GM23338 (cell line): ENCODE measurements at regions not wholly inside any gene's neighbourhood (a gene's known extent, or its start where the extent isn't known, plus 50 kb on each side); places are given as distances from the start of the nearest gene placed in this dataset.
A peak's percentile ranks its signal among the peaks of the same experiment; 100 is the strongest.

ENCODE experiments used
- ATAC-seq: fragments of 200-7000 bp; cut with Tn5 transposase; 3 replicates; pipeline ENCODE4 v1.9.1; 2020
- DNase-seq: peaks from one replicate; pipeline ENCODE4 v3.0.0-alpha.2; 2015; ENCODE audit warnings: low spot score
- H2AFZ ChIP-seq: fragments of 200-600 bp; sonication (generic); 2 replicates; pipeline ENCODE4 v1.8.0; 2016; ENCODE audit warnings: antibody characterized with exemption, mild to moderate bottlenecking, moderate library complexity
- H3F3A ChIP-seq: fragments of 200-600 bp; sonication (generic); replicated peaks from 2 replicates; pipeline ENCODE4 v1.8.0; 2017; ENCODE audit warnings: antibody characterized with exemption, mixed run types, low read depth
- H3K27ac ChIP-seq: fragments of 200-600 bp; sonication (generic); 2 replicates; pipeline ENCODE4 v1.6.1; 2016; ENCODE audit warnings: low read depth
- H3K27me3 ChIP-seq: fragments of 200-600 bp; sonication (generic); 2 replicates; pipeline ENCODE4 v1.8.0; 2016; ENCODE audit warnings: mild to moderate bottlenecking, mixed run types, moderate library complexity; ENCODE audit not compliant: insufficient read depth
- H3K36me3 ChIP-seq: fragments of 200-600 bp; sonication (generic); 2 replicates; pipeline ENCODE4 v1.8.0; 2016; ENCODE audit warnings: mild to moderate bottlenecking; ENCODE audit not compliant: insufficient read depth
- H3K4me1 ChIP-seq: fragments of 200-600 bp; sonication (generic); 2 replicates; pipeline ENCODE4 v1.8.0; 2016; ENCODE audit warnings: mild to moderate bottlenecking, moderate library complexity; ENCODE audit not compliant: insufficient read depth
- H3K4me2 ChIP-seq: fragments of 200-600 bp; sonication (generic); 2 replicates; pipeline ENCODE4 v1.7.1; 2017; ENCODE audit warnings: mixed run types
- H3K4me3 ChIP-seq: fragments of 200-600 bp; sonication (generic); 2 replicates; pipeline ENCODE4 v1.6.1; 2016; ENCODE audit warnings: mixed run types
- H3K79me2 ChIP-seq: fragments of 200-600 bp; sonication (generic); replicated peaks from 2 replicates; pipeline ENCODE4 v1.8.0; 2017; ENCODE audit warnings: mild to moderate bottlenecking; ENCODE audit not compliant: insufficient read depth
- H3K9me2 ChIP-seq: fragments of 200-600 bp; sonication (generic); 2 replicates; pipeline ENCODE4 v1.8.0; 2017; ENCODE audit not compliant: insufficient read depth
- H4K20me1 ChIP-seq: fragments of 200-600 bp; sonication (generic); replicated peaks from 2 replicates; pipeline ENCODE4 v1.8.0; 2017; ENCODE audit warnings: mild to moderate bottlenecking; ENCODE audit not compliant: insufficient read depth
- H3K27ac Mint-ChIP-seq: 2 replicates; pipeline ENCODE4 v1.8.0; 2020; ENCODE audit warnings: inconsistent platforms, mild to moderate bottlenecking, moderate library complexity, mixed read lengths
- H3K27me3 Mint-ChIP-seq: 3 replicates; pipeline ENCODE4 v1.8.0; 2022; ENCODE audit warnings: low read depth, mild to moderate bottlenecking, moderate library complexity, mixed read lengths, inconsistent platforms; ENCODE audit not compliant: insufficient read depth, poor library complexity
- H3K36me3 Mint-ChIP-seq: 3 replicates; pipeline ENCODE4 v1.8.0; 2021; ENCODE audit warnings: low read depth, mild to moderate bottlenecking, inconsistent platforms, moderate library complexity, mixed read lengths
- H3K4me1 Mint-ChIP-seq: 3 replicates; pipeline ENCODE4 v1.8.0; 2020; ENCODE audit warnings: mild to moderate bottlenecking, inconsistent platforms, mixed read lengths
- H3K4me3 Mint-ChIP-seq: 3 replicates; pipeline ENCODE4 v1.8.0; 2021; ENCODE audit warnings: moderate library complexity, mild to moderate bottlenecking, inconsistent platforms, mixed read lengths
- H3K9me3 Mint-ChIP-seq: 3 replicates; pipeline ENCODE4 v1.8.0; 2020; ENCODE audit warnings: moderate library complexity, mild to moderate bottlenecking, inconsistent platforms, mixed read lengths
- CREB1 ChIP-seq: fragments of 250-450 bp; sonication (Bioruptor Pico); IDR thresholded peaks from 2 replicates; pipeline ENCODE4 v1.5.0; 2020; ENCODE audit warnings: low read depth, mild to moderate bottlenecking, moderate library complexity
- EZH2 ChIP-seq: fragments of 200-600 bp; sonication (generic); IDR thresholded peaks from one replicate; pipeline ENCODE4 v1.8.0; 2017; ENCODE audit warnings: antibody characterized with exemption, mild to moderate bottlenecking, low read depth; ENCODE audit not compliant: unreplicated experiment
- EZH2phosphoT487 ChIP-seq: fragments of 200-600 bp; sonication (generic); IDR thresholded peaks from one replicate; pipeline ENCODE4 v1.8.1; 2018; ENCODE audit warnings: antibody characterized with exemption; ENCODE audit not compliant: unreplicated experiment
- JUNB ChIP-seq: IDR thresholded peaks from one replicate; pipeline ENCODE4 v1.6.1; 2016; ENCODE audit warnings: antibody characterized with exemption; ENCODE audit not compliant: unreplicated experiment
- NANOG ChIP-seq: IDR thresholded peaks from 2 replicates; pipeline ENCODE4 v1.6.1; 2016; ENCODE audit warnings: antibody characterized with exemption, borderline replicate concordance
- POLR2AphosphoS5 ChIP-seq: IDR thresholded peaks from 2 replicates; pipeline ENCODE4 v1.6.1; 2016; ENCODE audit warnings: antibody characterized with exemption, low read depth
- STAT1 ChIP-seq: IDR thresholded peaks from one replicate; pipeline ENCODE4 v1.6.1; 2016; ENCODE audit warnings: antibody characterized with exemption; ENCODE audit not compliant: unreplicated experiment
- ZNF114 ChIP-seq: fragments of 250-450 bp; sonication (Bioruptor Pico); IDR thresholded peaks from 2 replicates; pipeline ENCODE4 v1.5.0; 2020; ENCODE audit warnings: mild to moderate bottlenecking, moderate library complexity
- ZNF331 ChIP-seq: fragments of 250-450 bp; sonication (Bioruptor Pico); IDR thresholded peaks from 2 replicates; pipeline ENCODE4 v1.5.0; 2020; ENCODE audit warnings: low read depth, mild to moderate bottlenecking, moderate library complexity
- ZNF462 ChIP-seq: fragments of 250-450 bp; sonication (Bioruptor Pico); IDR thresholded peaks from 2 replicates; pipeline ENCODE4 v1.5.0; 2020; ENCODE audit warnings: mild to moderate bottlenecking, moderate library complexity
- TF ChIP-seq, protein P1 (sequence below): IDR thresholded peaks from one replicate; pipeline ENCODE4 v1.6.1; 2018; ENCODE audit warnings: antibody characterized with exemption; ENCODE audit not compliant: unreplicated experiment
- TF ChIP-seq, protein P2 (sequence below), 2 experiments: fragments of 200-600 bp in 1 of 2; sonication (generic) in 1 of 2; conservative IDR thresholded peaks; 2 replicates each; pipeline versions ENCODE4 v1.5.1 to v1.6.1; 2016 to 2017; ENCODE audit warnings: antibody characterized with exemption in 2 of 2, low read depth in 2 of 2, mild to moderate bottlenecking in 2 of 2, moderate library complexity in 1 of 2
- TF ChIP-seq, protein P3 (sequence below): IDR thresholded peaks from 2 replicates; pipeline ENCODE4 v1.6.1; 2016; ENCODE audit warnings: antibody characterized with exemption

DNA sequence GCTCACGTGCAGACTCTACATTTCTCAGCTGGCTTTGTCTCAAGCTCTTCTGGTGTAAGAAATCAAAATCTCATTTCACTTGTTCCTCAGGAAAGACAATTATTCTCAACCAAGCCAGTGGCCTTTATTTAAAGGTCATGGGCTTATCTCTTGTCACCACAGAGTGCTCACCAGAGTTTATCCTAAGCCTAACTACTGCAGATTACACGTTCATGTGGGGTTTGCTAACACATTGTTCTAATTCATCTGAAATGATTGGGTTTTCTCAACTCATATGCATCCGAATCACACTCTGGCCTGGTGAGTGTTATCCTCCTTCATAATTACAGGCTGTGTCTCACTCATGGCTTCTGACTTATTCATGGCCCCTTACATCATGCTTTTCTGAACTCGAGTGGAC lies 83.3 kb upstream of the TSC22D2 start:
- H3K36me3 ChIP-seq, result no peaks in the 10 kb centered on the region
- no peak overlapping the region for H3K27ac ChIP-seq
- no peak for TF ChIP-seq STAT1
- TF ChIP-seq, protein P1, sequence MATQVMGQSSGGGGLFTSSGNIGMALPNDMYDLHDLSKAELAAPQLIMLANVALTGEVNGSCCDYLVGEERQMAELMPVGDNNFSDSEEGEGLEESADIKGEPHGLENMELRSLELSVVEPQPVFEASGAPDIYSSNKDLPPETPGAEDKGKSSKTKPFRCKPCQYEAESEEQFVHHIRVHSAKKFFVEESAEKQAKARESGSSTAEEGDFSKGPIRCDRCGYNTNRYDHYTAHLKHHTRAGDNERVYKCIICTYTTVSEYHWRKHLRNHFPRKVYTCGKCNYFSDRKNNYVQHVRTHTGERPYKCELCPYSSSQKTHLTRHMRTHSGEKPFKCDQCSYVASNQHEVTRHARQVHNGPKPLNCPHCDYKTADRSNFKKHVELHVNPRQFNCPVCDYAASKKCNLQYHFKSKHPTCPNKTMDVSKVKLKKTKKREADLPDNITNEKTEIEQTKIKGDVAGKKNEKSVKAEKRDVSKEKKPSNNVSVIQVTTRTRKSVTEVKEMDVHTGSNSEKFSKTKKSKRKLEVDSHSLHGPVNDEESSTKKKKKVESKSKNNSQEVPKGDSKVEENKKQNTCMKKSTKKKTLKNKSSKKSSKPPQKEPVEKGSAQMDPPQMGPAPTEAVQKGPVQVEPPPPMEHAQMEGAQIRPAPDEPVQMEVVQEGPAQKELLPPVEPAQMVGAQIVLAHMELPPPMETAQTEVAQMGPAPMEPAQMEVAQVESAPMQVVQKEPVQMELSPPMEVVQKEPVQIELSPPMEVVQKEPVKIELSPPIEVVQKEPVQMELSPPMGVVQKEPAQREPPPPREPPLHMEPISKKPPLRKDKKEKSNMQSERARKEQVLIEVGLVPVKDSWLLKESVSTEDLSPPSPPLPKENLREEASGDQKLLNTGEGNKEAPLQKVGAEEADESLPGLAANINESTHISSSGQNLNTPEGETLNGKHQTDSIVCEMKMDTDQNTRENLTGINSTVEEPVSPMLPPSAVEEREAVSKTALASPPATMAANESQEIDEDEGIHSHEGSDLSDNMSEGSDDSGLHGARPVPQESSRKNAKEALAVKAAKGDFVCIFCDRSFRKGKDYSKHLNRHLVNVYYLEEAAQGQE, result no peak
- no peak for TF ChIP-seq NANOG
- no peak for TF ChIP-seq CREB1
- TF ChIP-seq ZNF331 (CRISPR knock-in tag), result no peak
- TF ChIP-seq ZNF462 (CRISPR knock-in tag), result no peak
- TF ChIP-seq, protein P2, sequence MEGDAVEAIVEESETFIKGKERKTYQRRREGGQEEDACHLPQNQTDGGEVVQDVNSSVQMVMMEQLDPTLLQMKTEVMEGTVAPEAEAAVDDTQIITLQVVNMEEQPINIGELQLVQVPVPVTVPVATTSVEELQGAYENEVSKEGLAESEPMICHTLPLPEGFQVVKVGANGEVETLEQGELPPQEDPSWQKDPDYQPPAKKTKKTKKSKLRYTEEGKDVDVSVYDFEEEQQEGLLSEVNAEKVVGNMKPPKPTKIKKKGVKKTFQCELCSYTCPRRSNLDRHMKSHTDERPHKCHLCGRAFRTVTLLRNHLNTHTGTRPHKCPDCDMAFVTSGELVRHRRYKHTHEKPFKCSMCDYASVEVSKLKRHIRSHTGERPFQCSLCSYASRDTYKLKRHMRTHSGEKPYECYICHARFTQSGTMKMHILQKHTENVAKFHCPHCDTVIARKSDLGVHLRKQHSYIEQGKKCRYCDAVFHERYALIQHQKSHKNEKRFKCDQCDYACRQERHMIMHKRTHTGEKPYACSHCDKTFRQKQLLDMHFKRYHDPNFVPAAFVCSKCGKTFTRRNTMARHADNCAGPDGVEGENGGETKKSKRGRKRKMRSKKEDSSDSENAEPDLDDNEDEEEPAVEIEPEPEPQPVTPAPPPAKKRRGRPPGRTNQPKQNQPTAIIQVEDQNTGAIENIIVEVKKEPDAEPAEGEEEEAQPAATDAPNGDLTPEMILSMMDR (conservative IDR thresholded peaks at IDR 0.05; ENCODE audit: low read depth in 2 of 2), result no peak
- no peak for TF ChIP-seq ZNF114 (CRISPR knock-in tag)
- no peak for TF ChIP-seq EZH2phosphoT487
- TF ChIP-seq POLR2AphosphoS5, result no peak
- no peak for TF ChIP-seq JUNB
- TF ChIP-seq, protein P3, sequence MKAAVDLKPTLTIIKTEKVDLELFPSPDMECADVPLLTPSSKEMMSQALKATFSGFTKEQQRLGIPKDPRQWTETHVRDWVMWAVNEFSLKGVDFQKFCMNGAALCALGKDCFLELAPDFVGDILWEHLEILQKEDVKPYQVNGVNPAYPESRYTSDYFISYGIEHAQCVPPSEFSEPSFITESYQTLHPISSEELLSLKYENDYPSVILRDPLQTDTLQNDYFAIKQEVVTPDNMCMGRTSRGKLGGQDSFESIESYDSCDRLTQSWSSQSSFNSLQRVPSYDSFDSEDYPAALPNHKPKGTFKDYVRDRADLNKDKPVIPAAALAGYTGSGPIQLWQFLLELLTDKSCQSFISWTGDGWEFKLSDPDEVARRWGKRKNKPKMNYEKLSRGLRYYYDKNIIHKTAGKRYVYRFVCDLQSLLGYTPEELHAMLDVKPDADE, result no peak
- no peak for TF ChIP-seq EZH2
- ATAC-seq (no peak), DNase-seq (no peak)
- no peaks in the 10 kb centered on the region for H3K4me1 ChIP-seq
- H3F3A ChIP-seq, result no peaks in the 10 kb centered on the region
- H3K79me2 ChIP-seq, result no peaks in the 10 kb centered on the region
- H3K9me2 ChIP-seq, result 0 out of 2 replicates have a peak, but pooled peaks cover 4% of the 10 kb centered on the region
- Mint-ChIP-seq H3K36me3 (peaks cover 3% of the 10 kb centered on the region; the same call in 1 of the 3 replicates), H3K4me1 (peaks cover 7% of the 10 kb centered on the region), H3K4me3 (no peak overlapping the region), H3K9me3 (peaks cover 8% of the 10 kb centered on the region), H3K27me3 (no peaks in the 10 kb centered on the region), H3K27ac (no peak overlapping the region)
- no peak overlapping the region for H3K4me3 ChIP-seq
- no peak overlapping the region for H3K4me2 ChIP-seq
- H3K27me3 ChIP-seq, result no peaks in the 10 kb centered on the region
- peak overlapping the region; percentile 75 for H2AFZ ChIP-seq
- H4K20me1 ChIP-seq, result no peaks in the 10 kb centered on the region
